ENCODE measurements at regions not wholly inside any gene's neighbourhood (a gene's known extent, or its start where the extent isn't known, plus 50 kb on each side); places are given as distances from the start of the nearest gene placed in this dataset.

GRCh38 chr14:87059060-87059839 lies 933.7 kb downstream of the GALC start:
- in situ Hi-C loops (cut with HindIII; ENCODE audit: low pct_unique_long_range_greater_than_20kb, low sequenced_read_pairs) (no loop called here), intact Hi-C loops (cut with micrococcal nuclease; ENCODE audit: unreplicated experiment) (no loop called here)
- Histone ChIP-seq H3K27ac (ENCODE audit: low read length) (no peak overlapping the region), H3K9me3 (ENCODE audit: control insufficient read depth, insufficient read depth, low read depth, low read length) (no peaks in the 10 kb centered on the region), H3K36me3 (ENCODE audit: control insufficient read depth, insufficient read depth, low read length) (no peaks in the 10 kb centered on the region), H3K4me3 (ENCODE audit: low read depth in 2 of 2, low read length in 2 of 2) (no peak overlapping the region), H3K27me3 (ENCODE audit: control insufficient read depth, insufficient read depth, low read length) (no peaks in the 10 kb centered on the region), H3K4me1 (ENCODE audit: control insufficient read depth, insufficient read depth, low read length) (no peaks in the 10 kb centered on the region)
- ChIA-PET CTCF (no interaction called here), POLR2A (no interaction called here)
- no peak for ATAC-seq
- no peak for DNase-seq (ENCODE audit: low read depth, low spot score)
- TF ChIP-seq TCF7L2 (IDR thresholded peaks at IDR 0.05; ENCODE audit: low read depth, low read length), result no peak
- no peak for TF ChIP-seq REST (IDR thresholded peaks at IDR 0.05; ENCODE audit: insufficient read depth in 1 of 2, low read depth in 2 of 2, low read length in 1 of 2)
- no TSS peak for BruUV-seq (replicated peaks)

GRCh38 chr14:87055007-87055406 lies 938.0 kb downstream of the GALC start:
- intact Hi-C loops (cut with micrococcal nuclease; ENCODE audit: unreplicated experiment), result no loop called here
- DNase-seq (ENCODE audit: low read depth, low spot score) (no peak), ATAC-seq (no peak)
- no peaks in the 10 kb centered on the region for H3K27me3 ChIP-seq (ENCODE audit: control insufficient read depth, insufficient read depth, low read length)
- BruUV-seq (replicated peaks), result no TSS peak
- TF ChIP-seq SIN3A (IDR thresholded peaks at IDR 0.05; ENCODE audit: borderline replicate concordance, insufficient read depth, low read depth, low read length), result no peak
- no peak for TF ChIP-seq REST (IDR thresholded peaks at IDR 0.05; ENCODE audit: insufficient read depth in 1 of 2, low read depth in 2 of 2, low read length in 1 of 2)
- no peak for TF ChIP-seq CTCF (IDR thresholded peaks at IDR 0.05)
- no peak for TF ChIP-seq POLR2AphosphoS5 (IDR thresholded peaks at IDR 0.05; ENCODE audit: low read depth, low read length)
- TF ChIP-seq TCF7L2 (IDR thresholded peaks at IDR 0.05; ENCODE audit: low read depth, low read length), result no peak
- H3K4me1 ChIP-seq (ENCODE audit: control insufficient read depth, insufficient read depth, low read length), result no peaks in the 10 kb centered on the region
- ChIA-PET POLR2A (no interaction called here), CTCF (no interaction called here)
- no peak overlapping the region for H3K27ac ChIP-seq (ENCODE audit: low read length)
- in situ Hi-C loops (cut with HindIII; ENCODE audit: low pct_unique_long_range_greater_than_20kb, low sequenced_read_pairs), result no loop called here
- H3K4me3 ChIP-seq (ENCODE audit: low read depth in 2 of 2, low read length in 2 of 2), result no peak overlapping the region
- H3K9me3 ChIP-seq (ENCODE audit: control insufficient read depth, insufficient read depth, low read depth, low read length), result no peaks in the 10 kb centered on the region
- no peaks in the 10 kb centered on the region for H3K36me3 ChIP-seq (ENCODE audit: control insufficient read depth, insufficient read depth, low read length)

Data from Panc1 (cell line).